Activated CD4-positive, alpha-beta T cell treated with anti-CD3 and anti-CD28 coated beads, Interleukin-10, Interleukin-2, amounts not matched to agents 100 ng/mL and 50 ng/mL, durations not matched to agents 16 hours and 8 hours (primary cell): ENCODE measurements at regions not wholly inside any gene's neighbourhood (a gene's known extent, or its start where the extent isn't known, plus 50 kb on each side); places are given as distances from the start of the nearest gene placed in this dataset.

Source experiments
- DNase-seq: peaks from one replicate; pipeline ENCODE4 v3.0.0-alpha.2; 2020

GRCh38 chr14:47746986-47747385 is 71.6 kb upstream of the MDGA2 start:
- DNase-seq, result no peak

- no peak for DNase-seq
Observed at GRCh38 chr14:47744155-47744554, 68.8 kb upstream of the MDGA2 start.

- no peak for DNase-seq
Observed at GRCh38 chr14:47739541-47739940, 64.1 kb upstream of the MDGA2 start.

- DNase-seq, result no peak
Observed at GRCh38 chr14:47730296-47730695, 54.9 kb upstream of the MDGA2 start.
